Right cardiac atrium (tissue), 5 donors: ENCODE measurements at regions not wholly inside any gene's neighbourhood (a gene's known extent, or its start where the extent isn't known, plus 50 kb on each side); places are given as distances from the start of the nearest gene placed in this dataset.
"Not testable (repeated sequence)": the region's sequence is repeated elsewhere in the genome, so short reads cannot be mapped to it uniquely, and the experiment has no call there.

ENCODE experiments used
- ATAC-seq, 2 donors: fragments of 200-7000 bp; cut with Tn5 transposase; one replicate each; pipeline versions ENCODE4 v1.8.0 to v1.9.1; 2020; ENCODE audit warnings: moderate library complexity in 2 of 2, mild to moderate bottlenecking in 1 of 2
- DNase-seq, 3 donors: peaks; one replicate each; pipeline ENCODE4 v3.0.0-alpha.2; 2020
- H3K27ac ChIP-seq: one replicate; pipeline ENCODE4 v1.5.1; 2013; ENCODE audit warnings: mild to moderate bottlenecking, low read length, control low read depth, moderate library complexity
- H3K27me3 ChIP-seq: one replicate; pipeline ENCODE4 v1.6.1; 2013; ENCODE audit not compliant: control insufficient read depth, insufficient read depth
- H3K4me1 ChIP-seq: one replicate; pipeline ENCODE4 v1.6.1; 2013; ENCODE audit warnings: low read length; ENCODE audit not compliant: control insufficient read depth, insufficient read depth
- H3K4me3 ChIP-seq: one replicate; pipeline ENCODE4 v1.5.1; 2013; ENCODE audit warnings: low read length, control low read depth
- H3K9me3 ChIP-seq: one replicate; pipeline ENCODE4 v1.6.1; 2013; ENCODE audit warnings: low read length; ENCODE audit not compliant: control insufficient read depth
- WGBS: extraction: QIAGEN DNeasy Blood & Tissue Kit; methylation state at CpG from one replicate; pipeline ENCODE4 v1.1.7; 2013; 5-methylcytosine and 5-hydroxymethylcytosine counted together
- intact Hi-C, 4 donors: fragments of 100-400 bp; cut with DNase I; formaldehyde crosslinking; loops; one replicate each; pipeline versions ENCODE4 v1.11.0 to v1.14.0; 2022 to 2023
- donor health status: healthy with polysubstance abuse.
- donor health status: DM: no; HTN: yes; CAD: no.
- donor health status: DM: no; HTN: no; CAD: no.
- donor health status: DM: no; HTN: yes; CAD: no; lungs with severe emphysema.
- donor health status: DM: yes; HTN: yes; CAD: no.

- no peaks in the 10 kb centered on the region for H3K9me3 ChIP-seq
- ATAC-seq = no peak
Observed at GRCh38 chr2:55786280-55786679, 92.6 kb upstream of the PNPT1 start.

GRCh38 chr2:55783751-55784150 is 90.1 kb upstream of the PNPT1 start:
- H3K9me3 ChIP-seq, H3K4me3 ChIP-seq, H3K27me3 ChIP-seq, H3K4me1 ChIP-seq, ATAC-seq, DNase-seq, H3K27ac ChIP-seq: not testable (repeated sequence)
- WGBS = 91% methylated on average over 5 of the region's 5 CpGs
- intact Hi-C loops = loop anchor here in 1 of 4 donors (5.0 kb wide), 1 partner anchor 174 kb away; no protein-coding TSS in a partner anchor

More at GRCh38 chr2:55786280-55786679, 92.6 kb upstream of the PNPT1 start:
- Histone ChIP-seq H3K27me3 (no peaks in the 10 kb centered on the region), H3K4me1 (no peaks in the 10 kb centered on the region), H3K27ac (no peak overlapping the region), H3K4me3 (no peak overlapping the region)
- intact Hi-C loops = no loop called here
- no peak for DNase-seq

GRCh38 chr2:55782528-55783173 is 89.0 kb upstream of the PNPT1 start:
- no peaks in the 10 kb centered on the region for H3K4me1 ChIP-seq

GRCh38 chr2:55781542-55781941 is 87.9 kb upstream of the PNPT1 start:
- 87% methylated on average over 1 of the region's 1 CpG for WGBS
- no peak overlapping the region for H3K27ac ChIP-seq
- intact Hi-C loops = loop anchor here in 1 of 4 donors (5.0 kb wide), 1 partner anchor 176 kb away; no protein-coding TSS in a partner anchor
- ATAC-seq = no peak
- no peaks in the 10 kb centered on the region for H3K9me3 ChIP-seq
- H3K4me1 ChIP-seq = no peaks in the 10 kb centered on the region
- H3K27me3 ChIP-seq = no peaks in the 10 kb centered on the region
- DNase-seq = no peak
- no peak overlapping the region for H3K4me3 ChIP-seq

More at GRCh38 chr2:55782528-55783173, 89.0 kb upstream of the PNPT1 start:
- Histone ChIP-seq H3K4me3 (no peak overlapping the region), H3K27ac (no peak overlapping the region), H3K27me3 (no peaks in the 10 kb centered on the region), H3K9me3 (no peaks in the 10 kb centered on the region)
- DNase-seq (no peak), ATAC-seq (no peak)
- intact Hi-C loops = loop anchor here in 1 of 4 donors (5.0 kb wide), 1 partner anchor 175 kb away; no protein-coding TSS in a partner anchor
- WGBS = 84% methylated on average over 4 of the region's 4 CpGs

GRCh38 chr2:55780697-55781096 is 87.1 kb upstream of the PNPT1 start:
- Histone ChIP-seq H3K4me3 (no peak overlapping the region), H3K9me3 (no peaks in the 10 kb centered on the region), H3K27me3 (no peaks in the 10 kb centered on the region), H3K4me1 (no peaks in the 10 kb centered on the region), H3K27ac (no peak overlapping the region)
- ATAC-seq (no peak), DNase-seq (no peak)
- intact Hi-C loops = loop anchor here in 1 of 4 donors (5.0 kb wide), 1 partner anchor 177 kb away; no protein-coding TSS in a partner anchor
- 78% methylated on average over 1 of the region's 1 CpG for WGBS

GRCh38 chr2:55779459-55780421 is 86.1 kb upstream of the PNPT1 start:
- intact Hi-C loops = loop anchor here in 1 of 4 donors (5.0 kb wide), 1 partner anchor 178 kb away; no protein-coding TSS in a partner anchor
- WGBS = 50% methylated on average over 7 of the region's 7 CpGs
- H3K4me1 ChIP-seq = no peaks in the 10 kb centered on the region
- no peak overlapping the region for H3K4me3 ChIP-seq
- no peak for DNase-seq
- H3K9me3 ChIP-seq = no peaks in the 10 kb centered on the region
- H3K27me3 ChIP-seq = no peaks in the 10 kb centered on the region
- no peak for ATAC-seq
- no peak overlapping the region for H3K27ac ChIP-seq

GRCh38 chr2:55776966-55777365 is 83.3 kb upstream of the PNPT1 start:
- intact Hi-C loops = no loop called here
- no peaks in the 10 kb centered on the region for H3K9me3 ChIP-seq
- ATAC-seq (no peak), DNase-seq (no peak)
- no peaks in the 10 kb centered on the region for H3K27me3 ChIP-seq
- H3K27ac ChIP-seq = no peak overlapping the region
- H3K4me1 ChIP-seq = no peaks in the 10 kb centered on the region
- WGBS = 91% methylated on average over 3 of the region's 3 CpGs
- H3K4me3 ChIP-seq = no peak overlapping the region

- H3K9me3 ChIP-seq = no peaks in the 10 kb centered on the region
- intact Hi-C loops = no loop called here
- no peak overlapping the region for H3K4me3 ChIP-seq
- ATAC-seq = no peak
- H3K4me1 ChIP-seq = no peaks in the 10 kb centered on the region
- WGBS = 91% methylated on average over 2 of the region's 2 CpGs
- DNase-seq = no peak
- no peak overlapping the region for H3K27ac ChIP-seq
- H3K27me3 ChIP-seq = no peaks in the 10 kb centered on the region
Observed at GRCh38 chr2:55776479-55776878, 82.8 kb upstream of the PNPT1 start.

- no peak overlapping the region for H3K4me3 ChIP-seq
- H3K27ac ChIP-seq = no peak overlapping the region
- H3K4me1 ChIP-seq = no peaks in the 10 kb centered on the region
- no peak for DNase-seq
- intact Hi-C loops = no loop called here
- WGBS = 76% methylated on average over 4 of the region's 4 CpGs
- H3K27me3 ChIP-seq = no peaks in the 10 kb centered on the region
- H3K9me3 ChIP-seq = no peaks in the 10 kb centered on the region
- ATAC-seq = no peak
Observed at GRCh38 chr2:55775828-55776227, 82.2 kb upstream of the PNPT1 start.

GRCh38 chr2:55773651-55774050 is 80.0 kb upstream of the PNPT1 start:
- not testable (repeated sequence) for H3K4me3 ChIP-seq, H3K27ac ChIP-seq, ATAC-seq, H3K27me3 ChIP-seq, DNase-seq, H3K9me3 ChIP-seq, H3K4me1 ChIP-seq
- intact Hi-C loops = loop anchor here in 1 of 4 donors (5.0 kb wide), 1 partner anchor 189 kb away; no protein-coding TSS in a partner anchor
- WGBS = 89% methylated on average over 20 of the region's 31 CpGs
